ENCODE measurements at regions not wholly inside any gene's neighbourhood (a gene's known extent, or its start where the extent isn't known, plus 50 kb on each side); places are given as distances from the start of the nearest gene placed in this dataset.

DNA sequence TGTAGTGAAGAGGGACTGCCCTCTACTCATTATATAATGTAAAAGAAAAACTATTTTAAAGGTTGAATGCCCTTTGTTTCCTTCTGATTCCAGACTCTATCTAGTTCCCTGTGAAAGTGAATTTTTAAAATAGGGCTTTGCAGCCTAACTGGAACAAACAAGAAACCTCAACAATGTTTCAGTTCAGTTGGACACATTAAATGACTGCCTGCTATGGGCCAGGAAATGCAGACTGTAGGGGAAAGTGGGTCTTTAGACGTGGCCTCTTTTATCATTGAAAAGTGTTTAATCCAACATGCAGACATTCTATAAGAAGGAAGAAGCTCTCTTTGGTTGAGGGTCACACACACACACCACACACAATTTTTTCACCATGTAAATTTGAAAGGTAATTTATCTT lies 289.1 kb downstream of the ICE1 start:
- DNase-seq = no peak

DNA sequence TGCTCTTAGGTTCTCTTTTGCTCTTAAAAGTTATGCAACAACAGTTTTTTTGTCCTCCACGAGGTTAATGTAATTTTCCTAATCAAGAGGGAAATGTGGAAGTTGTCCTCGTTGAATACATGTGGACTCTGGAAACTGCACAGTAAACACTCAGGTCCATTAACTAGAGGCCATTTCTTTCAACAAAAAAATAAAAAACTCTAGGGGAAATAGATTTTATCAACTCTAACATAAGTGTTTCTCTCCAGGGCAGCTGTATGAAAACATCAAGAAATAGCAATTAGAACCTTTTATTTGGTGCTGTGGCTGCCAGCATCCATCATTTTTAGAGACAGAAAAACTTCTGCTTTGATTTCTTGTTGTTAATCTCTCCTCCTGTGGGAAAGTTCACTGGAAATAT lies 288.6 kb downstream of the ICE1 start:
- DNase-seq = no peak

DNA sequence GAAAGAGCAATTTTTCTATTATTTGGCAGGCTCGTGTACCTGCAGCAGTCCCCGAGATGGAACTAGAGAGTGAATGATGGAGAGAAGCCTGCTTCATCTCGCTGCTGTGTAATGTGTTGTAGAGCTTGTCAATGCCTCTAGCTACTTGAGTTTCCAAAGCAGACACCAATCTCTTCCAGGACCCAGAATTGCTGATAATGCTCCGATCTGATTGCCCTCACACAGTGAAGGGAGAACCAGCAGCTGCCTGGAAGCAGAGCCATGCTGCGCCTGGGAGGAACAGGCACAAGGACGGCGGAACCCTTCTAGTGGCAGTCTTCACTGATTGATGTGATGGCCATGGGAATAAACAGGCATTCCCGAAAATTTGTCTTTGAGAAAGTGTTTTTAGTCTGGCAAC lies 288.0 kb downstream of the ICE1 start:
- no peak for DNase-seq

DNA sequence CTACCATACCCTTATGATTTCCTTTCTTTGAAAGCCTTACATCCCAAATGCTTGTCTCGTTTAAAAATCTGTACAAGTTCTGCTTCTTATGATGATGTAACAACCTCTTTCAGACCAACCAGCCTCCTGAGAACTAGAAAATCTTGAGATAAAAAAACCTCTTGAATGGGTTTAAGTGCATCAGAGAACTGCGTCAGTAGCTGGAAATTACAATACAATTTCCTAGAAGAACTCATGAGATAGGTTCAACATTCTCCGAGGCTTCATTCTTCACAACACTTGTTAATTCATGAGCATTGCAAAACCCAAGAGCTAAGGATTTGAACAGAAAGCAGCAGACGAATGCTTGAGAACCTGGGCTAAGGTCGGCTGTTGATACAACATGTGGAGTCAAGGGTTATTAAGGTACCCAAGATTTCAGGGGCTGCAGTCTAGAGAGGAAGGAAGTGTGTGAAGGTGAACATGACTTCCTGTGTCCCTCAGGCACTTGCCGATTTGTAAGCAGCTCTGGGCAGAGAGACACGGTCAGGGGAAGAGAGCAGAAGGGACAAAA lies 286.0 kb downstream of the ICE1 start:
- no peak for DNase-seq

DNA sequence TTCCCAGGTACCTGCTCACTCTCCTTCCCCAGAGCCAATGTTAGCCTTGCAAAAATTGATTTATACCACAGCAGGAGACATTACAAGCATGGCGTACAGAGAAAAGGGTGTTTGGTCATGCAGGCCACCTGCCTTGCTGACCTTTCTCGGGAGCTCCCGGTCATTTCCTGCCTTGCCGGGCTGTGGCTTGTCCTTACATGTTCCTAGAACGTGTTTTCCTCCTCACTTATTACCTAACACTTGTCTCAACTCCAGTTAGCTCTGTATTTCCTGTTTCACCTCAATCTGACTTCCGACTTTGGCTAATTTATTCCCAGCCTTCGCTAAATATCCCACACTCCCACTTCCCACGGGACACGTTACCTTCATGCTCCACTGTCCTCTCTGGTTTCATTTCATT lies 282.5 kb downstream of the ICE1 start:
- no peak for DNase-seq

DNA sequence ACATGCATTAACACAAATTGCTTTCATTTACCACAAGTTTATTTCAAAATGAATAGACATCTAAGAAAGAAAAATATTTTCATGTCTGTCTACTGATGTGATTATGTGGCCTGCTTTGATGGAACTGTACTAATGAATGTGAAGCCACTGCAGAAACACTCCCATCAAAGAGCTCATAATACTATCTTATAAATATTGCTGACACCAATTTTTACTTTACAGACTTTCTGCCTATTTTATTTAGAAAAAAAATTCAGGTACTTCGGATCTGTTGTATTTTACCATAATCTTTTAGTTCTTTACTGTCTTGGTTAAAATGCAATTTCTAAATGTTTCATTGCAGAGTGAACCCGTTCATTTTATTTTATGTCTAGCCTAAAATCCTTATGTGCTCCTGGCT lies 281.9 kb downstream of the ICE1 start:
- no peak for DNase-seq

DNA sequence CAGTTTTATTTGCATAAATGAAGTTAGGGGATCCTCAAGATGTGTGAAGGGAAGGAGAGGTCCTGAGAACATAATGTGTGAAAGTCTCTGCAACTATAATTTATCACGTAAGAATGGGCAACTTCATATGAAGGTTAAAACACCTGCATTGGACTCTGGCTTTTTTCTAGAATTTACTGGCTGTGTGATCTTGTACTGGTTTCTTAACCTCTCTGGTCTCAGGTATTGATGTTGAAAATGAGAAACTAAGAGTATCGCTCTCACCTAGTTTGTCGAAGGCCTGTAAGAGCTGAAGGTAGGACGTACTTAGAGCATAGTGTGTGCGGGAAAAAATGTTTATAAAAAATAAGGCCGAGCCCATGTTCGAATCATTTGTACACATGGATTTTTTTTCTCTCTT lies 280.5 kb downstream of the ICE1 start:
- DNase-seq = no peak

DNA sequence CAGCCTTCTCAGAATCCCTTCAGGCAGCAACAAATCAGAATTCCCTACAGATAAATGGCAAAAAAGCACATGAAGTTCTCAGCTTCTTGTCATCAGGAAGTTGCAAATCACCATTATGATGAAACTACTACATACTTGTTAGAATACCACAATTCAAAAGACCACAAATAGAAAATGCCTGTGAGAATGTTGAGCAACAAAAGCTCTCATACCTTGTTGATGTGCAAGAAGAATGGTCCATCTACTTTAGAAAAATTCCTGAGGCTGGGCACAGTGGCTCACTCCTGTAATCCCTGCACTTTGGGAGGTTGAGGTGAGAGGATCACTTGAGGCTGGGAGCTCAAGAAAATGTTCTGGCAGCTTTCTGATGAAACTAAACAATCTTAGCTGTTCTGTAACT lies 278.1 kb downstream of the ICE1 start:
- DNase-seq = no peak

DNA sequence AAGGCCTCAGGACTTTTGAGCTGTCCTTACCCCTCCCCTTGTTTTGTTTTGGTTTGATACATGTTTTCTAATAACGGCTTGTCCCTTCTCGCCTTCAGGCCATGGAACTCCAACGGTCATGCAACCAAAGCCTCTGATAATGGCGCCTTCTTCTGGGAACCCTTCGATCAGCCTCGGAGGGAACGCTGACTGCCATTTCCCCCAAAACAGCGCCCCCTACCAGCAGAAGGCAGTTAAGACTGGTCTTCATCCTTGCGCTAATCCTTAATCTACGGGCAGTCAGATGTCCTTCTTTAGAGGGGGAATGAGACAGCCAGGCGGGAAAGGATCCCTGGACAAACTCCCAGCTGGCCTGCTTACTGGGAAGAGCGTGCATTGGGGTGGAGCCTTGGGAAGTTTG lies 276.6 kb downstream of the ICE1 start:
- DNase-seq = no peak

DNA sequence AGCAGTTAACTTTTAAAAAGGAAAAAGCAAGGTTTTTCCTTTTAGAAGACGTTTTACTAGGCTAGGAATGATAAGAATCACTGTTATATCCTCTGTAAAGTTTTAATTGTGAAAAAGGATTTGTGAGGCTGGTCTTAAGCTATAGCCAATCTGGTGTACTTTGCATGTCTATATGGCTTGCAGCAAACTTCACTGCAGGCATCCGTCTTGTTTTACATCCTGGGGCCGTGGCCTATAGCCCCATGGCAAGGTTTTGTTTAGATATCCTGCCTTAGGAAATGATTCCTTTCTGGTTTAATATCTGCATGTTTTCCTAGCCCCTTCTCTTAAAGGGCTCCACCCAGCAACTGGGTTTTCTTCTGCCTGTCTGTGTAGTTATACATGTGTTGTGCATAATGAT lies 272.8 kb downstream of the ICE1 start:
- no peak for DNase-seq

DNA sequence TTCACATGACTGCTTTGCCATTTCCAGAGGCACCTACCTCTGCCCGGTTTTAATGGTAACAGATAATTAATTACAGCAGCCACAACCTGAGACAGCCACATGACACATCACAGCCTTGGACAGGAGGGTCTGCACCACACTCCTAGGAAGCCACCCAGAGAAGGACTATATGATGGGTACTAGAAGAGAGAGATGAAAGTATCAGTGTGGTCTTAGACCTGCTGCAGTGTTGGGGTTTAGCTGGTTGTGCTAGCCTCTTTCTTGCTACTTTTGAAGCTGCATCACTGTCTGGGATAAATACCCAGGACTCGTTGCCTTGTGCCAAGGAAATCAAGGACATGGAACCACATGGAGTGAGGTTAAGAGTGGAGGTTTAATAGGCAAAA lies 266.4 kb downstream of the ICE1 start:
- DNase-seq = no peak

DNA sequence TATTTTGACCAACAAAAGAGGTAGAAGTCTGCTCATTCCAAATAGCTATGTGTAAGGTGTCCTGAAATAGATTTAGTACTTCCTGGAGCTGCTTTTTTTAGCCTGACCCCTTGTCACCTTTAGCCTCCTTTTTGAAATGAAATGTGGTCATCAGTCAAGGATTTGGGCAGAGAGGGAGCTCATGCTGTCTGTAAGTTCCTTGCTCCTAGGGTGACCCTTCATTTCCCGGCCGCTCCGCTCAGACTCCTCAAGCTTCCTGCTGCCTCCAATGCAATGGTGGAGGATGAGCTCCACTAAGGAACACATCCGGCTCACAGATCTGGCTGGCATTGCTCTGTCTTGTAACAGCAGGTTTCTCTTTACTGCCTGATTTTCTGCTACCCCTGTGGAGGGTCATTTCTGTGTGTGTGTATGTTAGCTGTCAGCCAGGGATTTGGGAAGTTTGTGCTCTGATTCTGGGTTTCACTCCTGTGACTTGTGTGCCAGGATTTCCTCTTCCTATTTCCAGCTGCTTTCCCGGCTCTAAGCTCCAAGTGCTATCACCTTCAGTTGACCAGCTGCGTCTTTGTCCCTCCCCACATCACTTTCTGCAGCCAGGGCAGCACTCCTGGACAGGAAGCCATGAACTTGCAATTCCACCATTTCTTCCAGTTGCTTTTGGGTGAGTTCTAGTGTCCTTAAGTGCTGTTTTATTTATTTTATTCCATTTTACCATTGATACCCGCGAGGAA lies 265.9 kb downstream of the ICE1 start:
- DNase-seq = no peak

DNA sequence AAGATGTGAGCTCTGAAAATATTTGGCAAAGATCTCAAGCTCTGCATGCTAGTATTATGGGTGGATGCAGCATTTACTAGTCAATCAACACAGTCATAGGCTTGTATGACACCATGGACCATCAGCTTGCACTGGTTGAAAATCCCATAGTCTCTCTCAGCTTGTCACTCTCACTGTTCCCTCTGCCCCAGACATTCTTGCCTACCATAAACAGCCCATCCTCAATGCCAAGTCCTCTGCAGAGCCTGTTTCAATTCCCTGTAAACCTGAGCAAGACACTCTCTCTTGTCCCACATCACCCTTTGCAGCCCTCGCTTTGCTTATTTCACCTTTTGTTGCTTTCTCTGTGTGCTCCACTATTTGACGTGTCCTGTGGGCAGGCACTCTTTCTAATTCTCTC lies 264.6 kb downstream of the ICE1 start:
- no peak for DNase-seq

DNA sequence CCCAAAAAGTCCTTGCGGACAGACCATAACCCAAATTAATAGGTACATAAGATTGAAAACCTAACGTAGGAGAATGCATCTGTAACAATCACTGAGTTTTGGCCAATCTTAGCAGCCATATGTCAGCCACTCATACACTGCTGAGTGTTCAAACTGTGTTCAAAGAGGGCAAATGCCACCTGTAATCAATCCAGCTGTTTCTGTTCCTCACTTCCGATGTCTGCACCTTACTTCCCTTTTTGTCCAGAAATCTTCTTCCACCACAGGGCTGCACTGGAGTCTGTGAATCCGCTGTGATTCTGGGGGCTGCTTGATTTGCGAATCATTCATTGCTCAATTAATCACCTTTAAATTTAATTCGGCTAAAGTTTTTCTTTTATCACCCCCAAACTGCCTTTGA lies 263.9 kb downstream of the ICE1 start:
- no peak for DNase-seq

DNA sequence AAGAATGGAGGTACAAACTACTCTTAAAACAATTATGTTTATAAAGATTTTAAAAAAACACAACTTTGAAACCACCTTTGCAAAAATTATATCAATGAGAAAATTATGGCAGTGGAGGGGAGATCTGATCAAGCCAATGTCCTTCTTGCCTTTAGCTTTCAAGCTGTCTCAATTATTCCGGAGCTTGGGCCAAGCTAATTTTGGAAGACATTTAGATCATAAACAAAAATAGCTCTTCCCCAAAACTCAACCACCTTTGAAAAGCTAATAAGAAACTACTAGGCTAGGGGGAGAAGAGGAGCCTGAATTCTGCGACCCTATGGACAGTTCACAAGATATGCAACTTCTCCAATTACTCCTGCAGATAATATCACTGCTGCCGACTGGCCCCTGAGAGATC lies 263.3 kb downstream of the ICE1 start:
- DNase-seq = no peak

DNA sequence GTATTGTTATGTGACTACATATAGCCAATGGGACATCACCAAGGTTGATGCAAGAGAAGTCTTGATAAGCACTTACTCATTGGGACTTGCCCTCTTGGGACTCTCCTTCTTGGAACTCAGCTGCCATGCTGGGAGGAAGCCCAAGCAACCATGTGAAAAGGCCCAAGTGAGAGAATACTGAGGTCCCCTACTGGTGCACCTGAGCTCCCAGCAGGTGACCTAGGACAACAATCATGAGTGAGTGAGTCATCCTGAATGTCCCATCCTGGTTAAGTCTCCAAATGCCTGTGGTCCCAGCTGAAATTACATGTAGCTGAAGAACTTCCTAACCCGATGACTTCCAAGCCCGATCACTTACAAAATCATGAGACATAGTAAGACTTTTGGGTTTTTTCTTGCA lies 260.7 kb downstream of the ICE1 start:
- no peak for DNase-seq

DNA sequence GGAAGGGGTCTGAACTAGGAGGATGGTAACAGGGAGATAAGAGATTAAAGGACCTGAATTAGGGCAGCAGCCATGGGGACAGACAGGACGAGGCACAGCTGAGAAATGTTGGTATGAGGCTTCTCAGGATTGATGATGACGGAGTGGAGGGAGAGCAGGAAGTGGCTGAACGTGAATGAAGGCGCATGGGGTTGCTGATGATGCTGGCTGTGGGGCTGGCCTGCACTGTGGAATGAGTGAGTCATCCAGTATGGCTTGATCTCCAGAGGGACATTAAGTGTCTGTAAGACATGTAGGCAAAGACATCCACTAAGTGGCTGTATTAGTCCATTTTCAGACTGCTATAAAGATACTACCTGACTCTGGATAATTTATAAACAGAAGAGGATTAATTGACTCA lies 256.4 kb downstream of the ICE1 start:
- no peak for DNase-seq

DNA sequence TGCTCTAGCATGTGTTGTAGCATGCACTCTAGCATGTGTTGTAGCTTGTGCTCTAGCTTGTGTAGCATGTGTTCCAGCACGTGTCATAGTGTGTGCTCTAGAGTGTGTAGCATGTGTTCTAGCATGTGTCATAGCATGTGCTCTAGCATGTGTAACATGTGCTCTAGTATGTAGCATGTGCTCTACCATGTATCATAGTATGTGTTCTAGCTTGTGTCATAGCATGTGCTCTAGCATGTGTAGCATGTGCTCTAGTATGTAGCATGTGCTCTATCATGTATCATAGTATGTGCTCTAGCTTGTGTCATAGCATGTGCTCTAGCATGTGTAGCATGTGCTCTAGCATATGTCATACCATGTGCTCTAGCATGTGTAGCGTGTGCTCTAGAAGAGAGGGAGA lies 255.3 kb downstream of the ICE1 start:
- no peak for DNase-seq

DNA sequence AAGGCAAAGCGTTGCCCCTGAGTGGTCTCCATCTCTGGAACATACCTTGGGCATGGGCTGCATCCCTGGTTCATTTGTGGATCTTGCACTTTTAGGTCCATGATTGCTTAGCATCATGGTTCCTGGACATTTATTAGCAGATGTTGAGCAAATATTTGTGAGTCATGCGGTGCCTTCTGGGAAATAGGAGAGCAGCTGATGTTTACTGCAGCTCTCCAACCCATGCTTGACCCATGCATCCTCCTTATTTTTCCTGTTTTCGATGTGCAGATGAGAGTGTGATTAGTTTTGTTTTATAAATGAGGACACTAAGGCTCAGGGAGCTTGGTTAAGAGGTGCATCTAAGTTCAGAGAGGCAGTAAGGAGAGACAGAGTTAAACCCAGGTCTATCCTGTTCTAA lies 253.7 kb downstream of the ICE1 start:
- no peak for DNase-seq

DNA sequence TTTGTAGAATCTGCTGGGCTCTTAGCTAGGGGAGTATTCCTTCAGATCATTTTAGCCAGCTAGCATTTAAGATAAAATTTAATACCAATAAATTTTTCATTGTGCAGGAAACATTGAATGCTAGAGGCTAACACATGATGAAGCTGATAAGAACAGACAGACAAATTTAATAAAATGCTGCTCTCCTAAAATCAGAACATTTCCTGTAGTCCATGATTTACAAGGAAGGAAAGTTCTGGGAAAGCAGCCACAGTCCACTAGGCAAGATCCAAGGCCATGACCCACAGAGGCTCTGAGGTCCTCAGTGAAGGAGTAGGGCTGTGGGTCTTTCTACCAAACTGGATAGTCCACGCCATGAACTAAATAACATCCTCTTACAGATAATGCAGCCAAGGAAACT lies 253.0 kb downstream of the ICE1 start:
- DNase-seq = no peak

DNA sequence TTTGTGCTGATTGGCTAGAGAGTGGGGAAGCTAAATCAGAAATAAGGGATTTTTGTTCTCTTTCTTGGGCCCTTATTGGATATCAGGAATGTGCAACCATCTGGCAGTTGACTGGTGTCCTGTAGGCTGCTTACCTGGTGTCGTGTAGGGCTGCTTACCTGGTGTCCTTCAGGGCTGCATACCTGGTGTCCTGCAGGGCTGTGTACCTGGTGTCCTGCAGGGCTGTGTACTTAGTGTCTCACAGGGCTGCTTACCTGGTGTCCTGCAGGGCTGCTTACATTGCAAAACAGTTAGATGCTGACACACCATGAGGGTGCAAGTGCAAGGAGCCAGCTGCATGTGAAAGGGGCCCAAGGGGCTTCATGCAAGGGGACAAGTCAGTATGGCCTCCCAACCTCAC lies 249.3 kb downstream of the ICE1 start:
- no peak for DNase-seq

DNA sequence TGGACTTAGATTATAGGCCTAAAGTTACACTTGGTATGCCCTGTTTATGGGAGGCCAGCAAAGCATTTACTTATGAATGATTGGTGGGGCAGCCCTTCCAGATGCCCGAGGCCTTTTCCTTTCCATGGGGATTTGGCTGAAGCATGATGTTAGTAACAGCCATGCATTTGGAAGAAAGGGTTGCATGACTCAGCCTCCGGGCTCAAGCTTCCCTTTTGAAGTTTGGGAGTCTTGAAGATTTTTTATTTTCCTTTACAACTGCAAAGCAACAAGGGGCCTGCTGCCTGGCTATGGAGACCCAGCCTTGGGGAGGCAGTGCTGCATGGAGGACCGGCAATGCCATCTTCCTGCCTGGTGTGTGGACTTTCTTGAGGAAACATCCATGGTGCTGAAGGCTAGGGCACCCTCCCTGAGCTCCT lies 244.7 kb downstream of the ICE1 start:
- DNase-seq = no peak

DNA sequence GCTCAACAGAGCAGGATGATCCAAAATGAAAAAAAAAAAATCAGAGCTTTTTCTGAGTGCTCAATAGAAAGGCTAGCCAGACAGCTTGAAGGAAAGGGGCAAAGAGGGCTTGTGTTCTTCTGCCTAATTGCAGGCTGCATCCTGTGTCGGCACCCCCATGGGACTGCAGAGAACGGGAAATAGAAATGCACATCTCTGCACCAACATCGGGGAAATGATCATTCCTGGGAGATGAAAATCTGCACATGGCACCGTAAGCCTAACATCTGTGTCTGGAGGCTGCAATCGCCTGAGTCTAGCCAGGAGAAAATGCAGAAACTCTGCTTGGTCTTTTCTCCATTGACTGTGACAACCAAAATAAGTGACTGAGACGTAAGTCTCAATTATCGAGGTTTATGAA lies 243.9 kb downstream of the ICE1 start:
- DNase-seq = no peak

DNA sequence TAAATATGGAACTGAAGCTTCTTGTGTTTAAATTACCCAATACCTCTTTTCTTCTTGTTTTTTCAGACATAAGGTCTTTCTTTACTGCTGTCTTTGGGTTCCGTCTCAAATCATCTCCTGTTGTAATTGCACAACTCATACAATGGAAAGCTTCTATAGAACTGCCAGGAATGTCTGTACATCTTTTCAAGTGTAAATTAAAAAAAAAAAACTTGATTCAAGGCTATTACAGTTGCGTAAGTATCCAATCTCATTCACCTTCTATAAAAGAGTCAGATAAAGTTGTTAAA lies 243.5 kb downstream of the ICE1 start:
- no peak for DNase-seq

DNA sequence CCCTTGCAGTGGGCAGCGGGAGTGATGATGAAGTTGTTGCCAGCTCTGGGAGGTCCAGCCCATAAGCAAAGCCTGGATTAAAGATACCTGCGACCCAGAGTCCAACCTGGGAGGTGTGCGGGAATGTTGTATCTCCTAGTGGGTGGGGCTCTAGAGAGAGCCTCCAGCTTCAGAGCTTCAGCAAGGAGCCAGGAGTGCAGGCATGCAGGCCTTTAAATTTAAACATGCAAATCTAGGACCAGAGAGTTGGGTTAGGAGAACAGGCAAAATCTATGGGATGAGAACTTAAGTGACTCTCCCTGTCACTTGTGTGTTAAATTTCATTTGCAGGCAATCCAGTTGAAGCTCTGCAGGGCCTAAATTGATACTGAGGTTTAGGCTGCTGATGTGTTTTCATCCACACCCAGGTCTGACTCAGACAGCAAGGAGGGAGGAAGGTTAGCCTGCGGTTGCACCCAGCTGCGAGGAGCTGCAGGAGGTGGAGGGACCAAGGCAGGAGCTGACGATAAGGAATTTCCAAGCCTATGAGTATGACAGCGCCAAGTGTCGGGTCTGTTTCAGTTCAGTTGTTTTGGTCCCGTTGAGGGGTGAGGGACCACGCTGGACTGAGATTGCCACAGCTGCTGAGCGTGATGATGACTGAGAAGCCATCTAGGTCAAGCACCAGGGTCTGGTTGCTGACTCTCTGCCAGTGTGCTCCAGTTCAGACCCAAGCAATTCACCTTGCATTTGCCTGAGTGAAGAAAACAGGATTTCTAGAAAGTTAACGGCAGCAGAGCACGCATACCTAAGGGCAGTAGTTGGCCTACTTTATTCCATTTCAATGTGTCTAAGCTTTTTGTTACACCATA lies 243.0 kb downstream of the ICE1 start:
- DNase-seq = no peak

Data from bone marrow (tissue), 2 donors.